SK-N-SH treated with all-trans-retinoic acid at 6 μM for 48 hours (cell line): ENCODE measurements at regions not wholly inside any gene's neighbourhood (a gene's known extent, or its start where the extent isn't known, plus 50 kb on each side); places are given as distances from the start of the nearest gene placed in this dataset.

Source experiments
- ATAC-seq: fragments of 200-7000 bp; cut with Tn5 transposase; 3 replicates; pipeline ENCODE4 v1.9.1; 2020; ENCODE audit warnings: mild to moderate bottlenecking, moderate library complexity
- ARNTL ChIP-seq: fragments of 450-650 bp; formaldehyde crosslinking; IDR thresholded peaks from 2 replicates; pipeline ENCODE4 v1.5.0; 2020; ENCODE audit warnings: low read depth, mild to moderate bottlenecking, moderate library complexity, borderline replicate concordance
- BACH2 ChIP-seq: fragments of 250-450 bp; sonication (Bioruptor Pico); IDR thresholded peaks from 2 replicates; pipeline ENCODE4 v1.9.0; 2021; ENCODE audit warnings: mild to moderate bottlenecking, borderline replicate concordance
- CREB5 ChIP-seq: fragments of 250-450 bp; sonication (Bioruptor Pico); IDR thresholded peaks from 2 replicates; pipeline ENCODE4 v1.5.1; 2020; ENCODE audit warnings: low read depth, mild to moderate bottlenecking, moderate library complexity
- CSDC2 ChIP-seq: fragments of 250-450 bp; sonication (Bioruptor Pico); IDR thresholded peaks from 2 replicates; pipeline ENCODE4 v1.5.0; 2020; ENCODE audit warnings: mild to moderate bottlenecking, moderate library complexity
- CSRNP3 ChIP-seq: fragments of 250-450 bp; sonication (Bioruptor Pico); IDR thresholded peaks from 2 replicates; pipeline ENCODE4 v1.5.1; 2021; ENCODE audit warnings: mild to moderate bottlenecking, moderate library complexity
- ESRRG ChIP-seq: fragments of 250-450 bp; sonication (Bioruptor Pico); IDR thresholded peaks from 2 replicates; pipeline ENCODE4 v1.6.1; 2021; ENCODE audit warnings: mild to moderate bottlenecking
- GLIS3 ChIP-seq: fragments of 250-450 bp; sonication (Bioruptor Pico); IDR thresholded peaks from 2 replicates; pipeline ENCODE4 v1.5.0; 2020; ENCODE audit warnings: mild to moderate bottlenecking, moderate library complexity
- ISL1 ChIP-seq: fragments of 250-450 bp; sonication (Bioruptor Pico); IDR thresholded peaks from 2 replicates; pipeline ENCODE4 v2.1.2; 2022; ENCODE audit warnings: mild to moderate bottlenecking, moderate library complexity
- OSR1 ChIP-seq: fragments of 250-450 bp; sonication (Bioruptor Pico); IDR thresholded peaks from 2 replicates; pipeline ENCODE4 v1.8.0; 2022; ENCODE audit warnings: moderate library complexity, mild to moderate bottlenecking, inconsistent platforms
- PATZ1 ChIP-seq: fragments of 250-450 bp; sonication (Bioruptor Pico); IDR thresholded peaks from 2 replicates; pipeline ENCODE4 v1.8.0; 2020; ENCODE audit warnings: mild to moderate bottlenecking, moderate library complexity, borderline replicate concordance
- POU6F1 ChIP-seq: fragments of 250-450 bp; sonication (Bioruptor Pico); IDR thresholded peaks from 2 replicates; pipeline ENCODE4 v1.8.0; 2021; ENCODE audit warnings: low read depth, mild to moderate bottlenecking, moderate library complexity, borderline replicate concordance
- PPARA ChIP-seq: fragments of 250-450 bp; sonication (Bioruptor Pico); IDR thresholded peaks from 2 replicates; pipeline ENCODE4 v1.5.0; 2020; ENCODE audit warnings: mild to moderate bottlenecking, borderline replicate concordance
- RARB ChIP-seq: fragments of 250-450 bp; sonication (Bioruptor Pico); IDR thresholded peaks from 2 replicates; pipeline ENCODE4 v1.8.0; 2021; ENCODE audit warnings: mild to moderate bottlenecking, moderate library complexity
- SNAI2 ChIP-seq: fragments of 250-450 bp; sonication (Bioruptor Pico); IDR thresholded peaks from 2 replicates; pipeline ENCODE4 v1.5.0; 2020; ENCODE audit warnings: mild to moderate bottlenecking, moderate library complexity
- TCF4 ChIP-seq: fragments of 250-450 bp; sonication (Bioruptor Pico); IDR thresholded peaks from 2 replicates; pipeline ENCODE4 v1.8.0; 2021; ENCODE audit warnings: mild to moderate bottlenecking, moderate library complexity, borderline replicate concordance
- TOX ChIP-seq: fragments of 250-450 bp; sonication (Bioruptor Pico); IDR thresholded peaks from 2 replicates; pipeline ENCODE4 v1.8.0; 2021; ENCODE audit warnings: mild to moderate bottlenecking, moderate library complexity, borderline replicate concordance
- TSHZ2 ChIP-seq: fragments of 250-450 bp; sonication (Bioruptor Pico); IDR thresholded peaks from 2 replicates; pipeline ENCODE4 v1.5.0; 2020; ENCODE audit warnings: mild to moderate bottlenecking, moderate library complexity
- ZC3H10 ChIP-seq: fragments of 250-450 bp; sonication (Bioruptor Pico); IDR thresholded peaks from 2 replicates; pipeline ENCODE4 v1.5.1; 2021; ENCODE audit warnings: mild to moderate bottlenecking, moderate library complexity
- ZFP3 ChIP-seq: fragments of 250-450 bp; sonication (Bioruptor Pico); IDR thresholded peaks from 2 replicates; pipeline ENCODE4 v1.5.0; 2020; ENCODE audit warnings: mild to moderate bottlenecking, moderate library complexity
- ZFP30 ChIP-seq: fragments of 450-650 bp; formaldehyde crosslinking; IDR thresholded peaks from 2 replicates; pipeline ENCODE4 v1.5.0; 2022; ENCODE audit warnings: mild to moderate bottlenecking, moderate library complexity
- ZNF565 ChIP-seq: fragments of 450-650 bp; formaldehyde crosslinking; conservative IDR thresholded peaks from 2 replicates; pipeline ENCODE4 v1.5.0; 2020; ENCODE audit warnings: low read depth, mild to moderate bottlenecking, moderate library complexity
- ZNF70 ChIP-seq: fragments of 450-650 bp; formaldehyde crosslinking; IDR thresholded peaks from 2 replicates; pipeline ENCODE4 v1.5.0; 2020; ENCODE audit warnings: mild to moderate bottlenecking, moderate library complexity
- ZNF8 ChIP-seq: fragments of 450-650 bp; formaldehyde crosslinking; IDR thresholded peaks from 2 replicates; pipeline ENCODE4 v1.5.0; 2020; ENCODE audit warnings: mild to moderate bottlenecking, moderate library complexity

GRCh38 chr7:142362349-142362748 is 104.5 kb upstream of the PRSS58 start:
- TF ChIP-seq SNAI2 (CRISPR knock-in tag): no peak
- TF ChIP-seq BACH2 (CRISPR knock-in tag): no peak
- TF ChIP-seq POU6F1 (CRISPR knock-in tag): no peak
- no peak for TF ChIP-seq CSDC2
- TF ChIP-seq ZNF565 (CRISPR knock-in tag): no peak
- TF ChIP-seq ARNTL (CRISPR knock-in tag): no peak
- TF ChIP-seq ZNF70 (CRISPR knock-in tag): no peak
- no peak for TF ChIP-seq OSR1 (CRISPR knock-in tag)
- no peak for TF ChIP-seq ZFP30 (CRISPR knock-in tag)
- TF ChIP-seq TCF4 (CRISPR knock-in tag): no peak
- no peak for TF ChIP-seq CREB5 (CRISPR knock-in tag)
- no peak for TF ChIP-seq ZNF8
- no peak for TF ChIP-seq PATZ1 (CRISPR knock-in tag)
- no peak for ATAC-seq

GRCh38 chr7:142359694-142360279 is 101.9 kb upstream of the PRSS58 start:
- TF ChIP-seq SNAI2 (CRISPR knock-in tag): no peak
- no peak for TF ChIP-seq ZC3H10 (CRISPR knock-in tag)
- TF ChIP-seq ZNF565 (CRISPR knock-in tag): no peak
- no peak for ATAC-seq

- TF ChIP-seq CSRNP3 (CRISPR knock-in tag) (no peak), RARB (no peak), GLIS3 (no peak), ZNF565 (CRISPR knock-in tag) (no peak), ISL1 (no peak), ZNF70 (CRISPR knock-in tag) (no peak), POU6F1 (CRISPR knock-in tag) (no peak), ZFP3 (CRISPR knock-in tag) (no peak), BACH2 (CRISPR knock-in tag) (no peak), TSHZ2 (CRISPR knock-in tag) (no peak), PPARA (CRISPR knock-in tag) (no peak), ZFP30 (CRISPR knock-in tag) (no peak), ARNTL (CRISPR knock-in tag) (no peak), TOX (no peak), ZNF8 (no peak), SNAI2 (CRISPR knock-in tag) (no peak), OSR1 (CRISPR knock-in tag) (no peak), ESRRG (CRISPR knock-in tag) (no peak)
- ATAC-seq: peak; percentile 96
Measured at GRCh38 chr7:142357953-142358520, 100.2 kb upstream of the PRSS58 start.
